ENCODE measurements at regions not wholly inside any gene's neighbourhood (a gene's known extent, or its start where the extent isn't known, plus 50 kb on each side); places are given as distances from the start of the nearest gene placed in this dataset.

GRCh38 chr5:158644301-158644700, 455.4 kb downstream of the EBF1 start:
- no peak for DNase-seq (ENCODE audit: low read depth in 3 of 3)

- no peak for DNase-seq (ENCODE audit: low read depth in 3 of 3)
These were observed 455.9 kb downstream of the EBF1 start for GRCh38 chr5:158643840-158644239.

- no peak for DNase-seq (ENCODE audit: low read depth in 3 of 3)
These were observed 456.8 kb downstream of the EBF1 start for GRCh38 chr5:158642879-158643278.

- DNase-seq (ENCODE audit: low read depth in 3 of 3): no peak
These were observed 458.7 kb downstream of the EBF1 start for GRCh38 chr5:158641016-158641415.

GRCh38 chr5:158640593-158640980, 459.1 kb downstream of the EBF1 start:
- DNase-seq (ENCODE audit: low read depth in 3 of 3): no peak

GRCh38 chr5:158639881-158640592, 459.7 kb downstream of the EBF1 start:
- no peak for DNase-seq (ENCODE audit: low read depth in 3 of 3)

- DNase-seq (ENCODE audit: low read depth in 3 of 3): no peak
These were observed 461.3 kb downstream of the EBF1 start for GRCh38 chr5:158638396-158638795.

GRCh38 chr5:158637039-158637438, 462.7 kb downstream of the EBF1 start:
- no peak for DNase-seq (ENCODE audit: low read depth in 3 of 3)

GRCh38 chr5:158635565-158635964, 464.2 kb downstream of the EBF1 start:
- DNase-seq (ENCODE audit: low read depth in 3 of 3): no peak

- DNase-seq (ENCODE audit: low read depth in 3 of 3): no peak
These were observed 465.0 kb downstream of the EBF1 start for GRCh38 chr5:158634714-158635113.

GRCh38 chr5:158629591-158630312, 470.0 kb downstream of the EBF1 start:
- DNase-seq (ENCODE audit: low read depth in 3 of 3): no peak

GRCh38 chr5:158626718-158627117, 473.0 kb downstream of the EBF1 start:
- DNase-seq (ENCODE audit: low read depth in 3 of 3): no peak

GRCh38 chr5:158623971-158624370, 475.7 kb downstream of the EBF1 start:
- no peak for DNase-seq (ENCODE audit: low read depth in 3 of 3)

GRCh38 chr5:158621391-158621790, 478.3 kb downstream of the EBF1 start:
- DNase-seq (ENCODE audit: low read depth in 3 of 3): no peak

- DNase-seq (ENCODE audit: low read depth in 3 of 3): no peak
These were observed 480.5 kb downstream of the EBF1 start for GRCh38 chr5:158619083-158619788.

GRCh38 chr5:158618256-158618655, 481.5 kb downstream of the EBF1 start:
- DNase-seq (ENCODE audit: low read depth in 3 of 3): no peak

GRCh38 chr5:158616707-158617106, 483.0 kb downstream of the EBF1 start:
- DNase-seq (ENCODE audit: low read depth in 3 of 3): no peak

GRCh38 chr5:158614951-158615350, 484.8 kb downstream of the EBF1 start:
- DNase-seq (ENCODE audit: low read depth in 3 of 3): no peak

- DNase-seq (ENCODE audit: low read depth in 3 of 3): no peak
These were observed 488.1 kb downstream of the EBF1 start for GRCh38 chr5:158611581-158611980.

GRCh38 chr5:158610051-158610415, 489.7 kb downstream of the EBF1 start:
- no peak for DNase-seq (ENCODE audit: low read depth in 3 of 3)

- DNase-seq (ENCODE audit: low read depth in 3 of 3): no peak
These were observed 490.2 kb downstream of the EBF1 start for GRCh38 chr5:158609333-158610050.

GRCh38 chr5:158607088-158607487, 492.6 kb downstream of the EBF1 start:
- no peak for DNase-seq (ENCODE audit: low read depth in 3 of 3)
